ENCODE measurements at regions not wholly inside any gene's neighbourhood (a gene's known extent, or its start where the extent isn't known, plus 50 kb on each side); places are given as distances from the start of the nearest gene placed in this dataset.

- TF ChIP-seq CTCF (IDR thresholded peaks at IDR 0.05) = no peak
- Mint-ChIP-seq H3K9me3 (no peaks in the 10 kb centered on the region), H3K4me1 (ENCODE audit: low read depth) (peaks cover 13% of the 10 kb centered on the region), H3K4me3 (no peak overlapping the region), H3K27ac (no peak overlapping the region), H3K27me3 (peaks cover 2% of the 10 kb centered on the region), H3K36me3 (ENCODE audit: low read depth) (no peaks in the 10 kb centered on the region)
- H3K27ac ChIP-seq (ENCODE audit: low read depth in 1 of 2, low read length in 2 of 2) = no peak overlapping the region
- no peak overlapping the region for H3K4me3 ChIP-seq (ENCODE audit: low read length)
- ChIA-PET POLR2A (no interaction called here), CTCF (no interaction called here)
- H3K36me3 ChIP-seq (ENCODE audit: insufficient read depth, low read length) = no peaks in the 10 kb centered on the region
- no peaks in the 10 kb centered on the region for H3K9me3 ChIP-seq (ENCODE audit: control insufficient read depth in 1 of 2, insufficient read depth in 1 of 2, low read length in 2 of 2)
- ATAC-seq (ENCODE audit: poor library complexity) = no peak
- no peaks in the 10 kb centered on the region for H3K27me3 ChIP-seq (ENCODE audit: control insufficient read depth in 1 of 2, insufficient read depth in 2 of 2, low read length in 2 of 2)
- intact Hi-C loops (cut with DNase I, micrococcal nuclease) = no loop called here
- H3K4me1 ChIP-seq (ENCODE audit: insufficient read depth, low read length) = peaks cover 3% of the 10 kb centered on the region
- DNase-seq = no peak
Measured at GRCh38 chr1:209480345-209480744, 103.2 kb upstream of the CAMK1G start.

DNA sequence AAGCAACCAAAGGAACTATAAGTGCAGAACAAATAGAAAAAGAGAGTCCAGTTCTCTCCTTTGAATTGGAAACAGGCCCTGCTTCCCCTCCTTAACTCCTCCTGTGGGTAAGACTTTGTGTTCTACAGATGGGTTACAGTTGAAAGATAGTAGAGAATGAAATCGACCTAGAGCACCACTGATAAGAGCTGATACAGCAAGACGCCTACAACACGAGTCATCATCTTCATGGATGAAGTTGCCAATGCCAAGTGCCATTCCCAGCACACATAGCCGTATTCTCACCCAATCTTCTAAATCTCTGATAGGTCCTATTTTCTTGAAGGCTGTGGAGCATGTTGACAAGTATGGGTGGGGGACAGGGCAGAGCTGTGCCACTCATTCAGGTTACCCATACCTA is 99.8 kb upstream of the CAMK1G start:
- H3K9me3 Mint-ChIP-seq = no peaks in the 10 kb centered on the region
- ATAC-seq (ENCODE audit: poor library complexity) = no peak
- intact Hi-C loops (cut with DNase I, micrococcal nuclease) = no loop called here

GRCh38 chr1:209484429-209484828 is 99.1 kb upstream of the CAMK1G start:
- H3K4me3 ChIP-seq (ENCODE audit: low read length) = no peak overlapping the region
- H3K4me1 ChIP-seq (ENCODE audit: insufficient read depth, low read length) = peaks cover 3% of the 10 kb centered on the region
- no peaks in the 10 kb centered on the region for H3K27me3 ChIP-seq (ENCODE audit: control insufficient read depth in 1 of 2, insufficient read depth in 2 of 2, low read length in 2 of 2)
- TF ChIP-seq CTCF (IDR thresholded peaks at IDR 0.05) = no peak
- Mint-ChIP-seq H3K9me3 (no peaks in the 10 kb centered on the region), H3K36me3 (ENCODE audit: low read depth) (no peaks in the 10 kb centered on the region), H3K4me1 (ENCODE audit: low read depth) (peaks cover 13% of the 10 kb centered on the region), H3K4me3 (no peak overlapping the region), H3K27ac (no peak overlapping the region), H3K27me3 (peaks cover 8% of the 10 kb centered on the region)
- no peaks in the 10 kb centered on the region for H3K9me3 ChIP-seq (ENCODE audit: control insufficient read depth in 1 of 2, insufficient read depth in 1 of 2, low read length in 2 of 2)
- no peaks in the 10 kb centered on the region for H3K36me3 ChIP-seq (ENCODE audit: insufficient read depth, low read length)
- ATAC-seq (ENCODE audit: poor library complexity) (no peak), DNase-seq (no peak)
- ChIA-PET CTCF (no interaction called here), POLR2A (no interaction called here)
- intact Hi-C loops (cut with DNase I, micrococcal nuclease) = no loop called here
- no peak overlapping the region for H3K27ac ChIP-seq (ENCODE audit: low read depth in 1 of 2, low read length in 2 of 2)

More for the DNA sequence above, 99.8 kb upstream of the CAMK1G start:
- H3K27ac Mint-ChIP-seq = no peak overlapping the region
- H3K27me3 Mint-ChIP-seq = peaks cover 8% of the 10 kb centered on the region
- H3K4me3 Mint-ChIP-seq = no peak overlapping the region
- Histone ChIP-seq H3K9me3 (ENCODE audit: control insufficient read depth in 1 of 2, insufficient read depth in 1 of 2, low read length in 2 of 2) (no peaks in the 10 kb centered on the region), H3K36me3 (ENCODE audit: insufficient read depth, low read length) (no peaks in the 10 kb centered on the region), H3K27me3 (ENCODE audit: control insufficient read depth in 1 of 2, insufficient read depth in 2 of 2, low read length in 2 of 2) (no peaks in the 10 kb centered on the region), H3K4me3 (ENCODE audit: low read length) (no peak overlapping the region), H3K4me1 (ENCODE audit: insufficient read depth, low read length) (peaks cover 3% of the 10 kb centered on the region), H3K27ac (ENCODE audit: low read depth in 1 of 2, low read length in 2 of 2) (no peak overlapping the region)
- H3K4me1 Mint-ChIP-seq (ENCODE audit: low read depth) = peaks cover 13% of the 10 kb centered on the region
- DNase-seq = no peak
- ChIA-PET POLR2A (no interaction called here), CTCF (interaction anchor here (1.1 kb wide), 1 partner anchor 12 kb away, joined by 3 read pairs; no protein-coding TSS in a partner anchor)
- TF ChIP-seq CTCF (IDR thresholded peaks at IDR 0.05) = no peak
- no peaks in the 10 kb centered on the region for H3K36me3 Mint-ChIP-seq (ENCODE audit: low read depth)
